K562 (cell line): ENCODE measurements at regions not wholly inside any gene's neighbourhood (a gene's known extent, or its start where the extent isn't known, plus 50 kb on each side); places are given as distances from the start of the nearest gene placed in this dataset.

Experiments used
- ATAC-seq: fragments of 200-7000 bp; cut with Tn5 transposase; 3 replicates; pipeline ENCODE4 v1.9.1; 2020; ENCODE audit warnings: moderate library complexity
- BruUV-seq: library from RNA; stranded (reverse); fragments of 400-500 nt; replicated peaks from 2 replicates; lab custom pipeline; 2021; lab: Mats Ljungman, UMichigan
- CTCF ChIA-PET: fragments of 300-600 bp; formaldehyde crosslinking; extraction: SDS; loops from one replicate; lab custom pipeline; 2021; ENCODE audit warnings: low intra/inter-chr PET ratio; lab: Yijun Ruan, JAX
- POLR2A ChIA-PET: fragments of 300-600, 350-650 bp; sonication (Branson Sonifier 250); formaldehyde crosslinking; extraction: SDS; loops from one replicate; lab custom pipeline; 2021; ENCODE audit warnings: antibody characterized with exemption, inconsistent platforms; lab: Yijun Ruan, JAX
- DNase-seq, 4 experiments: peaks; one replicate each; pipeline versions ENCODE4 v3.0.0 to v3.0.0-alpha.2; 2011 to 2018; ENCODE audit warnings: low spot score in 3 of 4, mixed read lengths in 3 of 4; ENCODE audit errors: extremely low read depth in 1 of 4
- FAIRE-seq: peaks from 2 replicates; lab custom pipeline; 2011; peaks lifted over from hg19 to GRCh38; lab: Jason Lieb, UNC
- H2AFZ ChIP-seq: 2 replicates; pipeline ENCODE4 v1.6.0; 2011; ENCODE audit warnings: low read depth, low read length, control low read depth, inconsistent platforms
- H3K27ac ChIP-seq: fragments of 200-600 bp; 3 replicates; pipeline ENCODE4 v1.8.0; 2011; ENCODE audit warnings: low read depth, mild to moderate bottlenecking, control low read depth, inconsistent platforms, low read length, moderate library complexity, mixed read lengths; ENCODE audit errors: extremely low read depth
- H3K27me3 ChIP-seq, 2 experiments: fragments of 300-600 bp in 1 of 2; 2 replicates in 1 of 2; 3 replicates in 1 of 2; pipeline versions ENCODE4 v1.6.0 to v1.8.0; 2011; ENCODE audit warnings: inconsistent platforms in 2 of 2, low read length in 2 of 2, mild to moderate bottlenecking in 1 of 2, mixed read lengths in 1 of 2, moderate library complexity in 1 of 2; ENCODE audit not compliant: control insufficient read depth in 2 of 2, insufficient read depth in 2 of 2
- H3K36me3 ChIP-seq: fragments of 300-600 bp; 3 replicates; pipeline ENCODE4 v1.8.0; 2011; ENCODE audit warnings: mild to moderate bottlenecking, low read length, inconsistent platforms; ENCODE audit not compliant: control insufficient read depth, insufficient read depth
- H3K4me1 ChIP-seq, 2 experiments: fragments of 200-600 bp in 1 of 2; replicated peaks in 1 of 2; 2 replicates in 1 of 2; 3 replicates in 1 of 2; pipeline versions ENCODE4 v1.5.1 to v1.8.0; 2011; ENCODE audit warnings: inconsistent platforms in 2 of 2, low read length in 2 of 2, mild to moderate bottlenecking in 1 of 2, mixed read lengths in 1 of 2, moderate library complexity in 1 of 2; ENCODE audit not compliant: control insufficient read depth in 2 of 2, insufficient read depth in 2 of 2
- H3K4me2 ChIP-seq: 2 replicates; pipeline ENCODE4 v1.6.1; 2011; ENCODE audit warnings: low read length, control low read depth, inconsistent platforms, mixed read lengths; ENCODE audit not compliant: insufficient read depth
- H3K4me3 ChIP-seq: fragments of 200-600 bp; sonication (generic), shearing (Covaris generic); 2 replicates; pipeline ENCODE4 v1.5.1; 2016; ENCODE audit warnings: control low read depth, inconsistent platforms
- H3K79me2 ChIP-seq: fragments of 200-600 bp; 3 replicates; pipeline ENCODE4 v1.8.0; 2011; ENCODE audit warnings: low read length, inconsistent platforms; ENCODE audit not compliant: control insufficient read depth, insufficient read depth
- H3K9ac ChIP-seq, 2 experiments: 2 replicates each; pipeline versions ENCODE4 v1.6.0 to v1.6.1; 2011; ENCODE audit warnings: low read depth in 2 of 2, low read length in 2 of 2, control low read depth in 1 of 2, inconsistent platforms in 1 of 2, mild to moderate bottlenecking in 1 of 2, mixed read lengths in 1 of 2; ENCODE audit not compliant: insufficient read depth in 1 of 2
- H3K9me1 ChIP-seq: one replicate; pipeline ENCODE4 v1.6.0; 2011; ENCODE audit warnings: inconsistent platforms, mild to moderate bottlenecking, low read length, moderate library complexity; ENCODE audit not compliant: control insufficient read depth, insufficient read depth
- H3K9me3 ChIP-seq: replicated peaks from 2 replicates; pipeline ENCODE4 v1.5.1; 2011; ENCODE audit warnings: low read depth, low read length, inconsistent platforms; ENCODE audit not compliant: control insufficient read depth, insufficient read depth
- H4K20me1 ChIP-seq: replicated peaks from 2 replicates; pipeline ENCODE4 v1.6.1; 2011; ENCODE audit warnings: low read length, inconsistent platforms, mixed read lengths; ENCODE audit not compliant: control insufficient read depth, insufficient read depth
- E2F3 ChIP-seq: fragments of 250-450 bp; sonication (Bioruptor Pico); IDR thresholded peaks from 2 replicates; pipeline ENCODE4 v1.4.0; 2020; ENCODE audit warnings: mild to moderate bottlenecking
- GMEB1 ChIP-seq: fragments of 250-450 bp; sonication (Bioruptor Pico); IDR thresholded peaks from 2 replicates; pipeline ENCODE4 v1.4.0; 2020; ENCODE audit warnings: mild to moderate bottlenecking
- IRF9 ChIP-seq: fragments of 450-650 bp; IDR thresholded peaks from 2 replicates; pipeline ENCODE4 v1.6.1; 2016; ENCODE audit warnings: missing biosample characterization, missing genetic modification characterization
- KLF1 ChIP-seq: fragments of 450-650 bp; IDR thresholded peaks from 2 replicates; pipeline ENCODE4 v1.6.1; 2016; ENCODE audit warnings: missing genetic modification characterization, missing compliant biosample characterization
- NELFE ChIP-seq: IDR thresholded peaks from 2 replicates; pipeline ENCODE4 v1.6.1; 2011; ENCODE audit warnings: mild to moderate bottlenecking; ENCODE audit not compliant: insufficient read depth, insufficient read length
- SAFB2 ChIP-seq: fragments of 200-400 bp; formaldehyde crosslinking; IDR thresholded peaks from 2 replicates; pipeline ENCODE4 v1.6.1; 2018; ENCODE audit warnings: borderline replicate concordance, low read length, low read depth, moderate library complexity; ENCODE audit not compliant: severe bottlenecking
- TAF15 ChIP-seq: fragments of 200-400 bp; formaldehyde crosslinking; IDR thresholded peaks from 2 replicates; pipeline ENCODE4 v1.6.1; 2017; ENCODE audit warnings: mild to moderate bottlenecking, low read depth, low read length, moderate library complexity
- ZNF121 ChIP-seq: sonication (generic); formaldehyde crosslinking; conservative IDR thresholded peaks from 2 replicates; pipeline ENCODE4 v1.8.0; 2022; ENCODE audit warnings: missing genetic modification reagents
- ZNF444 ChIP-seq: fragments of 250-450 bp; sonication (Bioruptor Pico); IDR thresholded peaks from 2 replicates; pipeline ENCODE4 v1.4.0; 2020; ENCODE audit warnings: mild to moderate bottlenecking, moderate library complexity
- WGBS: fragments of 100-300 bp; shearing (Covaris generic); methylation state at CpG from one replicate; pipeline ENCODE4 v1.1.6; 2016; ENCODE audit warnings: low coverage, mixed read lengths; ENCODE audit not compliant: insufficient coverage; ENCODE audit errors: missing lambda C conversion rate; 5-methylcytosine and 5-hydroxymethylcytosine counted together
- in situ Hi-C: fragments of 300-500 bp; cut with MboI; formaldehyde crosslinking; loops from 4 replicates; pipeline ENCODE4 v1.15.0; 2018; ENCODE audit warnings: inconsistent platforms, mixed read lengths
- intact Hi-C: fragments of 100-400 bp; cut with micrococcal nuclease; formaldehyde crosslinking; loops from 2 replicates; pipeline ENCODE4 v1.14.2; 2022

- Histone ChIP-seq H3K9me3 (no peaks in the 10 kb centered on the region), H3K4me1 (no peaks in the 10 kb centered on the region; a peak in 1 of 5 replicates), H3K9me1 (no peaks in the 10 kb centered on the region), H3K9ac (no peak overlapping the region), H2AFZ (no peak overlapping the region), H3K27ac (no peak overlapping the region), H3K36me3 (no peaks in the 10 kb centered on the region), H3K79me2 (no peaks in the 10 kb centered on the region), H3K4me3 (no peak overlapping the region), H3K4me2 (no peak overlapping the region), H4K20me1 (no peaks in the 10 kb centered on the region), H3K27me3 (peaks cover 5 to 31% of the 10 kb centered on the region in 2 experiments; a peak in 3 of 5 replicates)
- 19% methylated on average over 5 of the region's 8 CpGs for WGBS
- DNase-seq, result no peak
- no peak; the same call in 1 of the 3 replicates for ATAC-seq
- ChIA-PET POLR2A (no interaction called here), CTCF (no interaction called here)
- in situ Hi-C loops (no loop called here), intact Hi-C loops (no loop called here)
- BruUV-seq, result no TSS peak
- FAIRE-seq, result no peak
- TF ChIP-seq TAF15, result no peak
- TF ChIP-seq SAFB2, result no peak
- TF ChIP-seq GMEB1, result no peak
- TF ChIP-seq E2F3 (CRISPR knock-in tag), result no peak
- no peak for TF ChIP-seq ZNF121 (CRISPR knock-in tag)
- no peak for TF ChIP-seq KLF1 (tag)
- TF ChIP-seq IRF9 (tag), result no peak
- no peak for TF ChIP-seq ZNF444 (CRISPR knock-in tag)
- TF ChIP-seq NELFE, result no peak
Observed at GRCh38 chr2:216259081-216259480, 113.2 kb downstream of the MARCHF4 start.
